CD14-positive monocyte (primary cell): ENCODE measurements at regions not wholly inside any gene's neighbourhood (a gene's known extent, or its start where the extent isn't known, plus 50 kb on each side); places are given as distances from the start of the nearest gene placed in this dataset.
A peak's percentile ranks its signal among the peaks of the same experiment; 100 is the strongest.

Source experiments
- DNase-seq, 3 donors: peaks; one replicate each; pipeline ENCODE4 v3.0.0-alpha.2; 2011 to 2022
- H2AFZ ChIP-seq: 2 replicates; pipeline ENCODE4 v1.6.0; 2012; ENCODE audit warnings: mild to moderate bottlenecking, low read depth, low read length, inconsistent platforms; ENCODE audit not compliant: insufficient read depth, poor library complexity, severe bottlenecking
- H3K27ac ChIP-seq, 2 donors: 1 replicate in 1 of 2; 2 replicates in 1 of 2; pipeline ENCODE4 v1.5.1; 2012 to 2013; ENCODE audit warnings: low read length in 2 of 2, control low read depth in 1 of 2, inconsistent platforms in 1 of 2, low read depth in 1 of 2, mild to moderate bottlenecking in 1 of 2
- H3K27me3 ChIP-seq, 2 donors: one replicate each; pipeline versions ENCODE4 v1.6.0 to v1.6.1; 2011 to 2013; ENCODE audit warnings: low read length in 2 of 2; ENCODE audit not compliant: control insufficient read depth in 2 of 2, insufficient read depth in 2 of 2
- H3K36me3 ChIP-seq, 2 donors: replicated peaks in 1 of 2; 1 replicate in 1 of 2; 2 replicates in 1 of 2; pipeline versions ENCODE4 v1.5.1 to v1.6.1; 2012 to 2013; ENCODE audit warnings: low read length in 2 of 2, control low read depth in 1 of 2, inconsistent platforms in 1 of 2, mild to moderate bottlenecking in 1 of 2; ENCODE audit not compliant: insufficient read depth in 2 of 2, control insufficient read depth in 1 of 2
- H3K4me1 ChIP-seq, 2 donors: 1 replicate in 1 of 2; 2 replicates in 1 of 2; pipeline versions ENCODE4 v1.5.1 to v1.6.1; 2012 to 2013; ENCODE audit warnings: low read length in 2 of 2, control low read depth in 1 of 2, inconsistent platforms in 1 of 2, mild to moderate bottlenecking in 1 of 2, moderate library complexity in 1 of 2; ENCODE audit not compliant: insufficient read depth in 2 of 2, control insufficient read depth in 1 of 2
- H3K4me2 ChIP-seq: replicated peaks from 2 replicates; pipeline ENCODE3; 2012; ENCODE audit warnings: low read length, moderate library complexity, mild to moderate bottlenecking; ENCODE audit not compliant: poor library complexity, severe bottlenecking; ENCODE audit errors: extremely low read depth
- H3K4me3 ChIP-seq, 3 experiments: fragments of 200-600 bp in 1 of 3; sonication (generic) in 1 of 3; replicated peaks in 1 of 3; 1 replicate in 2 of 3; 2 replicates in 1 of 3; pipeline ENCODE4 v1.5.1; 2011 to 2013; ENCODE audit warnings: low read length in 3 of 3, mild to moderate bottlenecking in 3 of 3, control low read depth in 2 of 3, low read depth in 2 of 3, inconsistent platforms in 1 of 3, moderate library complexity in 1 of 3
- H3K79me2 ChIP-seq: 2 replicates; pipeline ENCODE4 v1.6.0; 2012; ENCODE audit warnings: mild to moderate bottlenecking, control low read depth, inconsistent platforms, low read length, moderate library complexity; ENCODE audit not compliant: insufficient read depth
- H3K9ac ChIP-seq: 2 replicates; pipeline ENCODE4 v1.6.0; 2017; ENCODE audit warnings: low read length, mild to moderate bottlenecking; ENCODE audit not compliant: insufficient read depth, poor library complexity, severe bottlenecking
- H3K9me3 ChIP-seq, 2 donors: replicated peaks in 1 of 2; 1 replicate in 1 of 2; 2 replicates in 1 of 2; pipeline versions ENCODE4 v1.5.1 to v1.6.1; 2012 to 2013; ENCODE audit warnings: low read length in 2 of 2, control low read depth in 1 of 2; ENCODE audit not compliant: control insufficient read depth in 1 of 2, insufficient read depth in 1 of 2
- H4K20me1 ChIP-seq: 2 replicates; pipeline ENCODE4 v1.6.0; 2012; ENCODE audit warnings: mild to moderate bottlenecking, low read length, control low read depth, moderate library complexity; ENCODE audit not compliant: insufficient read depth
- H3K27ac Mint-ChIP-seq, 7 donors: one replicate each; pipeline ENCODE4 v1.8.0; 2020; ENCODE audit warnings: mild to moderate bottlenecking in 7 of 7, mixed read lengths in 7 of 7, moderate library complexity in 6 of 7, inconsistent platforms in 2 of 7
- H3K27me3 Mint-ChIP-seq, 3 donors: one replicate each; pipeline ENCODE4 v1.8.0; 2021 to 2022; ENCODE audit warnings: low read depth in 3 of 3, mild to moderate bottlenecking in 3 of 3, mixed read lengths in 3 of 3, moderate library complexity in 3 of 3, inconsistent platforms in 1 of 3
- H3K36me3 Mint-ChIP-seq, 2 donors: one replicate each; pipeline ENCODE4 v1.8.0; 2020; ENCODE audit warnings: mixed read lengths in 2 of 2, inconsistent platforms in 1 of 2, mild to moderate bottlenecking in 1 of 2
- H3K4me1 Mint-ChIP-seq: one replicate; pipeline ENCODE4 v1.8.0; 2020; ENCODE audit warnings: mild to moderate bottlenecking, mixed read lengths
- H3K4me3 Mint-ChIP-seq, 2 donors: one replicate each; pipeline ENCODE4 v1.8.0; 2020; ENCODE audit warnings: mild to moderate bottlenecking in 2 of 2, mixed read lengths in 2 of 2, moderate library complexity in 1 of 2
- H3K9me3 Mint-ChIP-seq, 7 donors: one replicate each; pipeline ENCODE4 v1.8.0; 2020 to 2022; ENCODE audit warnings: mixed read lengths in 7 of 7, mild to moderate bottlenecking in 6 of 7, moderate library complexity in 6 of 7, inconsistent platforms in 2 of 7
- WGBS: methylation state at CpG from one replicate; pipeline ENCODE4 v1.1.5; 2013; ENCODE audit warnings: missing lambda C conversion rate; ENCODE audit not compliant: insufficient coverage; 5-methylcytosine and 5-hydroxymethylcytosine counted together
- intact Hi-C, 2 donors: fragments of 100-400 bp; cut with micrococcal nuclease; formaldehyde crosslinking; loops; one replicate each; pipeline versions ENCODE4 v1.15.0 to v1.15.1; 2023
- TF ChIP-seq, protein P1 (sequence below): fragments of 200-600 bp; IDR thresholded peaks from one replicate; pipeline ENCODE4 v1.8.0; 2022; ENCODE audit warnings: antibody characterized with exemption, mild to moderate bottlenecking

DNA sequence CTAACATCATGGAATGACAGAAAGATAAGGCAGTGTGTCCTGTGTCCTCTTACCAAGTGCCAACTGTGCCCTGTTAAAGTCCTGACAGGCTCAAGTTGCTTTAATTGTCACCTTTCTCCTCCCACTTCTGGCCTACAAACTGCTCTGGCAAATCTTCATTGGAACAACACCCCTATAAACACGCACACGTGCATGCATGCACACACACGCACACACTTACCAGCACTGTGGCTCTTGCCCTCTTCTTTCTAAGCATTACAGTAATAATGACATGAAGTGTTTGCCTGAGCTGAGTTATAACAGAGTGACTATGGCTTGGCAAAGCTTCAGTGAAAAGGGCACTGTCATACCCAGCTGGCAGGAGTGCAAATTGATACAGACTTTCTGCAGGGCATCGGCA is 82.3 kb upstream of the SYT6 start:
- Histone ChIP-seq H3K4me1 (peaks cover 4 to 7% of the 10 kb centered on the region in 2 donors), H3K36me3 (no peaks in the 10 kb centered on the region), H3K4me2 (no peak overlapping the region), H3K27me3 (no peaks in the 10 kb centered on the region), H4K20me1 (no peaks in the 10 kb centered on the region), H3K9me3 (peaks cover 0 to 12% of the 10 kb centered on the region in 2 donors), H3K79me2 (no peaks in the 10 kb centered on the region), H3K4me3 (no peak overlapping the region), H3K27ac (no peak overlapping the region), H2AFZ (no peak overlapping the region), H3K9ac (no peak overlapping the region)
- TF ChIP-seq, protein P1, sequence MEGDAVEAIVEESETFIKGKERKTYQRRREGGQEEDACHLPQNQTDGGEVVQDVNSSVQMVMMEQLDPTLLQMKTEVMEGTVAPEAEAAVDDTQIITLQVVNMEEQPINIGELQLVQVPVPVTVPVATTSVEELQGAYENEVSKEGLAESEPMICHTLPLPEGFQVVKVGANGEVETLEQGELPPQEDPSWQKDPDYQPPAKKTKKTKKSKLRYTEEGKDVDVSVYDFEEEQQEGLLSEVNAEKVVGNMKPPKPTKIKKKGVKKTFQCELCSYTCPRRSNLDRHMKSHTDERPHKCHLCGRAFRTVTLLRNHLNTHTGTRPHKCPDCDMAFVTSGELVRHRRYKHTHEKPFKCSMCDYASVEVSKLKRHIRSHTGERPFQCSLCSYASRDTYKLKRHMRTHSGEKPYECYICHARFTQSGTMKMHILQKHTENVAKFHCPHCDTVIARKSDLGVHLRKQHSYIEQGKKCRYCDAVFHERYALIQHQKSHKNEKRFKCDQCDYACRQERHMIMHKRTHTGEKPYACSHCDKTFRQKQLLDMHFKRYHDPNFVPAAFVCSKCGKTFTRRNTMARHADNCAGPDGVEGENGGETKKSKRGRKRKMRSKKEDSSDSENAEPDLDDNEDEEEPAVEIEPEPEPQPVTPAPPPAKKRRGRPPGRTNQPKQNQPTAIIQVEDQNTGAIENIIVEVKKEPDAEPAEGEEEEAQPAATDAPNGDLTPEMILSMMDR, result no peak
- Mint-ChIP-seq H3K4me3 (no peak overlapping the region), H3K27ac (peak overlapping the region in 2 of 7 donors; percentile 0 to 22), H3K9me3 (peaks cover 0 to 17% (median 6%) of the 10 kb centered on the region in 7 donors), H3K27me3 (peaks cover 4 to 5% (median 4%) of the 10 kb centered on the region in 3 donors), H3K36me3 (no peaks in the 10 kb centered on the region), H3K4me1 (peaks cover 11% of the 10 kb centered on the region)
- WGBS, result 0% methylated on average over 1 of the region's 4 CpGs
- intact Hi-C loops, result no loop called here
- DNase-seq, result no peak

DNA sequence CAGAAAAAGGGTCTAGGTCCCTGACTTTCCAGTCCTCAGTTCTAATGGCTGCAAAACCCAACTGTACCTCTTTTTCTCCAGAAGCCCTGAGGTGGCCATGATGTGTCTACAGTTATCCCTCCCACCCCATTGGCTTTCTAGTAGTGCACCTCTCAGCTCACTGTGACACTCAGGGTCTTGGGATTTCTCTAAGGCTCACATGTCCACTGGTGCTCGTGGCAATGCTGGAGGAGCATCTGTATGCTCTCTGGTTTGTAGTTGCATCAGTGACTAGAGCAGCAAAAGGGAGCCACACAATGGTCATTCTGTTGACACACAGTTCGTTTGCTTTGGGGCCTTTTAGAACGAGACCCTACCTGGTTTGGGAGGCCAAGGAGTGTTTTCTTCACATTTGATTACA is 81.6 kb upstream of the SYT6 start:
- H3K79me2 ChIP-seq, result no peaks in the 10 kb centered on the region
- H2AFZ ChIP-seq, result no peak overlapping the region
- no peak overlapping the region for H3K27ac ChIP-seq
- Mint-ChIP-seq H3K9me3 (peaks cover 0 to 12% (median 6%) of the 10 kb centered on the region in 7 donors), H3K27me3 (peaks cover 4 to 5% (median 4%) of the 10 kb centered on the region in 3 donors), H3K36me3 (no peaks in the 10 kb centered on the region), H3K4me3 (no peak overlapping the region), H3K4me1 (peaks cover 14% of the 10 kb centered on the region), H3K27ac (no peak overlapping the region)
- 100% methylated on average over 2 of the region's 3 CpGs for WGBS
- no peak overlapping the region for H3K4me2 ChIP-seq
- no peak for DNase-seq
- H3K36me3 ChIP-seq, result no peaks in the 10 kb centered on the region
- H3K9me3 ChIP-seq, result peaks cover 0 to 12% of the 10 kb centered on the region in 2 donors
- H3K9ac ChIP-seq, result no peak overlapping the region
- intact Hi-C loops, result no loop called here
- no peaks in the 10 kb centered on the region for H3K27me3 ChIP-seq
- TF ChIP-seq, protein P1, result no peak
- H3K4me1 ChIP-seq, result peaks cover 4 to 12% of the 10 kb centered on the region in 2 donors
- H4K20me1 ChIP-seq, result no peaks in the 10 kb centered on the region
- no peak overlapping the region for H3K4me3 ChIP-seq
